ENCODE measurements at regions not wholly inside any gene's neighbourhood (a gene's known extent, or its start where the extent isn't known, plus 50 kb on each side); places are given as distances from the start of the nearest gene placed in this dataset.

DNA sequence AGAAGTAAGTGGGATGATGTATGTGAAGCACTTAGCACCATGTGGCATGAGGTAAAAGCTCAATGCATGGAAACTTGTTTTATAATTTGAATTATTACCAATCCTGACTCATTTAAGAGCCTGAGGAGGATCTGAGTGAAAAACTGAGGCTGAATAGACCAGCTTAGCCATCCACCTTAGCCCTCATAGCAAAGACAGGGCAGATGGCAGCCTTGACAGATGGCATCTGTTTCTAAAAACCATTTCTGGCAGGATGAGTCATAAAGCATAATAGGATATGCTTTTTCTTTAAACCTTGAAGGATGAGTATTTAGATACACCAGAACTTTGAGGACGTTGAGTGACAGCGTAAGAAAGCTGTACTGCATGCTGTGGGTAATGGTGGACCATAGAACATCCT, 61.0 kb upstream of the NAV2 start:
- Histone ChIP-seq H3K4me2 (ENCODE audit: low read length) (no peak overlapping the region), H3K79me2 (replicated peaks; ENCODE audit: insufficient read depth, low read length) (no peaks in the 10 kb centered on the region), H3K9me2 (ENCODE audit: insufficient read depth, low read length) (no peaks in the 10 kb centered on the region)

DNA sequence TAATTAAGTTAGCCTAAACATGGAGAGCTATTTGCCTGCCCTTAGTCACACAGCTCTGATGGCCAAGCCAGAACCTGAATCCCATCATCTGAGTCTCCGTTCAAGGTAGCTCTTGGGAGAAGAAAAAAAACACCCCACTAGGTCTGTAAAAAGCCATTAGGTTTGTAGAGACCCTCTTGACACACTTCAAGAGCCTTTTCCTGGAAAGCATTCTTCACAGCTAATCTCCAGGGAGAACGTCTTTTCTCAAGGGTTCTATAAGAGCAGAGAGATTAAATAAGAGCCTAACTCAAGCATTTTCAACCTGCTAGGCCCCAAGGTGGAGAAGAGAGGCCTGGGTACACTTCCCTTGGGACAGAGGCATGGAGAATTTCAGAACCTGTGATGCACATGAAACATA, 61.6 kb upstream of the NAV2 start:
- no peak overlapping the region for H3K9ac ChIP-seq (ENCODE audit: low read length)
- H3K27ac ChIP-seq (ENCODE audit: low read length) = no peak overlapping the region
- no peaks in the 10 kb centered on the region for H3K9me3 ChIP-seq (ENCODE audit: low read length)
- no peak overlapping the region for H3K4me2 ChIP-seq (ENCODE audit: low read length)
- H3K79me2 ChIP-seq (replicated peaks; ENCODE audit: insufficient read depth, low read length) = no peaks in the 10 kb centered on the region
- no peaks in the 10 kb centered on the region for H3K9me2 ChIP-seq (ENCODE audit: insufficient read depth, low read length)
- no peaks in the 10 kb centered on the region for H4K20me1 ChIP-seq (ENCODE audit: insufficient read depth)
- no peaks in the 10 kb centered on the region for H3F3A ChIP-seq (ENCODE audit: insufficient read depth, low read length, poor library complexity, severe bottlenecking)
- no peaks in the 10 kb centered on the region for H3K36me3 ChIP-seq (ENCODE audit: insufficient read depth, low read length)
- no peak overlapping the region for H2AFZ ChIP-seq (ENCODE audit: low read depth, low read length)
- H3K4me3 ChIP-seq (ENCODE audit: low read length) = no peak overlapping the region
- no peak for TF ChIP-seq EZH2 (IDR thresholded peaks at IDR 0.05; ENCODE audit: borderline replicate concordance, insufficient read depth, low read length, poor library complexity, severe bottlenecking)
- TF ChIP-seq, protein P1, sequence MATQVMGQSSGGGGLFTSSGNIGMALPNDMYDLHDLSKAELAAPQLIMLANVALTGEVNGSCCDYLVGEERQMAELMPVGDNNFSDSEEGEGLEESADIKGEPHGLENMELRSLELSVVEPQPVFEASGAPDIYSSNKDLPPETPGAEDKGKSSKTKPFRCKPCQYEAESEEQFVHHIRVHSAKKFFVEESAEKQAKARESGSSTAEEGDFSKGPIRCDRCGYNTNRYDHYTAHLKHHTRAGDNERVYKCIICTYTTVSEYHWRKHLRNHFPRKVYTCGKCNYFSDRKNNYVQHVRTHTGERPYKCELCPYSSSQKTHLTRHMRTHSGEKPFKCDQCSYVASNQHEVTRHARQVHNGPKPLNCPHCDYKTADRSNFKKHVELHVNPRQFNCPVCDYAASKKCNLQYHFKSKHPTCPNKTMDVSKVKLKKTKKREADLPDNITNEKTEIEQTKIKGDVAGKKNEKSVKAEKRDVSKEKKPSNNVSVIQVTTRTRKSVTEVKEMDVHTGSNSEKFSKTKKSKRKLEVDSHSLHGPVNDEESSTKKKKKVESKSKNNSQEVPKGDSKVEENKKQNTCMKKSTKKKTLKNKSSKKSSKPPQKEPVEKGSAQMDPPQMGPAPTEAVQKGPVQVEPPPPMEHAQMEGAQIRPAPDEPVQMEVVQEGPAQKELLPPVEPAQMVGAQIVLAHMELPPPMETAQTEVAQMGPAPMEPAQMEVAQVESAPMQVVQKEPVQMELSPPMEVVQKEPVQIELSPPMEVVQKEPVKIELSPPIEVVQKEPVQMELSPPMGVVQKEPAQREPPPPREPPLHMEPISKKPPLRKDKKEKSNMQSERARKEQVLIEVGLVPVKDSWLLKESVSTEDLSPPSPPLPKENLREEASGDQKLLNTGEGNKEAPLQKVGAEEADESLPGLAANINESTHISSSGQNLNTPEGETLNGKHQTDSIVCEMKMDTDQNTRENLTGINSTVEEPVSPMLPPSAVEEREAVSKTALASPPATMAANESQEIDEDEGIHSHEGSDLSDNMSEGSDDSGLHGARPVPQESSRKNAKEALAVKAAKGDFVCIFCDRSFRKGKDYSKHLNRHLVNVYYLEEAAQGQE (IDR thresholded peaks at IDR 0.05; ENCODE audit: borderline replicate concordance) = no peak
- TF ChIP-seq EP300 (conservative IDR thresholded peaks at IDR 0.05; ENCODE audit: poor library complexity, severe bottlenecking) = no peak
- TF ChIP-seq TAF1 (IDR thresholded peaks at IDR 0.05; ENCODE audit: low read depth) = no peak
- TF ChIP-seq, protein P2, sequence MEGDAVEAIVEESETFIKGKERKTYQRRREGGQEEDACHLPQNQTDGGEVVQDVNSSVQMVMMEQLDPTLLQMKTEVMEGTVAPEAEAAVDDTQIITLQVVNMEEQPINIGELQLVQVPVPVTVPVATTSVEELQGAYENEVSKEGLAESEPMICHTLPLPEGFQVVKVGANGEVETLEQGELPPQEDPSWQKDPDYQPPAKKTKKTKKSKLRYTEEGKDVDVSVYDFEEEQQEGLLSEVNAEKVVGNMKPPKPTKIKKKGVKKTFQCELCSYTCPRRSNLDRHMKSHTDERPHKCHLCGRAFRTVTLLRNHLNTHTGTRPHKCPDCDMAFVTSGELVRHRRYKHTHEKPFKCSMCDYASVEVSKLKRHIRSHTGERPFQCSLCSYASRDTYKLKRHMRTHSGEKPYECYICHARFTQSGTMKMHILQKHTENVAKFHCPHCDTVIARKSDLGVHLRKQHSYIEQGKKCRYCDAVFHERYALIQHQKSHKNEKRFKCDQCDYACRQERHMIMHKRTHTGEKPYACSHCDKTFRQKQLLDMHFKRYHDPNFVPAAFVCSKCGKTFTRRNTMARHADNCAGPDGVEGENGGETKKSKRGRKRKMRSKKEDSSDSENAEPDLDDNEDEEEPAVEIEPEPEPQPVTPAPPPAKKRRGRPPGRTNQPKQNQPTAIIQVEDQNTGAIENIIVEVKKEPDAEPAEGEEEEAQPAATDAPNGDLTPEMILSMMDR (IDR thresholded peaks at IDR 0.05; ENCODE audit: poor library complexity, severe bottlenecking) = no peak
- no peaks in the 10 kb centered on the region for H3K27me3 ChIP-seq (ENCODE audit: insufficient read depth, low read depth, low read length)

More for the DNA sequence above, 61.0 kb upstream of the NAV2 start:
- no peaks in the 10 kb centered on the region for H3K27me3 ChIP-seq (ENCODE audit: insufficient read depth, low read depth, low read length)
- no peak overlapping the region for H3K27ac ChIP-seq (ENCODE audit: low read length)
- no peaks in the 10 kb centered on the region for H3K36me3 ChIP-seq (ENCODE audit: insufficient read depth, low read length)
- no peak for TF ChIP-seq EZH2 (IDR thresholded peaks at IDR 0.05; ENCODE audit: borderline replicate concordance, insufficient read depth, low read length, poor library complexity, severe bottlenecking)
- TF ChIP-seq, protein P2 (IDR thresholded peaks at IDR 0.05; ENCODE audit: poor library complexity, severe bottlenecking) = no peak
- TF ChIP-seq, protein P1 (IDR thresholded peaks at IDR 0.05; ENCODE audit: borderline replicate concordance) = no peak
- TF ChIP-seq EP300 (conservative IDR thresholded peaks at IDR 0.05; ENCODE audit: poor library complexity, severe bottlenecking) = no peak
- TF ChIP-seq RAD21 (conservative IDR thresholded peaks at IDR 0.05) = no peak
- TF ChIP-seq MXI1 (conservative IDR thresholded peaks at IDR 0.05; ENCODE audit: poor library complexity, severe bottlenecking) = no peak
- TF ChIP-seq SMC3 (conservative IDR thresholded peaks at IDR 0.05; ENCODE audit: poor library complexity) = no peak
- TF ChIP-seq TAF1 (IDR thresholded peaks at IDR 0.05; ENCODE audit: low read depth) = no peak
- TF ChIP-seq POLR2AphosphoS5 (IDR thresholded peaks at IDR 0.05) = no peak
- no peak overlapping the region for H3K9ac ChIP-seq (ENCODE audit: low read length)
- no peak overlapping the region for H3K4me3 ChIP-seq (ENCODE audit: low read length)
- no peaks in the 10 kb centered on the region for H3K9me3 ChIP-seq (ENCODE audit: low read length)
- H2AFZ ChIP-seq (ENCODE audit: low read depth, low read length) = no peak overlapping the region
- no peaks in the 10 kb centered on the region for H3F3A ChIP-seq (ENCODE audit: insufficient read depth, low read length, poor library complexity, severe bottlenecking)
- no peaks in the 10 kb centered on the region for H4K20me1 ChIP-seq (ENCODE audit: insufficient read depth)

Data from neural cell (in vitro differentiated cells).